Erythroblast (primary cell): ENCODE measurements at regions not wholly inside any gene's neighbourhood (a gene's known extent, or its start where the extent isn't known, plus 50 kb on each side); places are given as distances from the start of the nearest gene placed in this dataset.

Source experiments
- GATA1 ChIP-seq: IDR thresholded peaks from 2 replicates; pipeline ENCODE4 v1.6.1; 2011; ENCODE audit warnings: low read depth, mild to moderate bottlenecking, control low read depth, low read length, moderate library complexity
- POLR2A ChIP-seq: IDR thresholded peaks from 2 replicates; pipeline ENCODE4 v1.6.1; 2011; ENCODE audit warnings: mild to moderate bottlenecking, low read length

DNA sequence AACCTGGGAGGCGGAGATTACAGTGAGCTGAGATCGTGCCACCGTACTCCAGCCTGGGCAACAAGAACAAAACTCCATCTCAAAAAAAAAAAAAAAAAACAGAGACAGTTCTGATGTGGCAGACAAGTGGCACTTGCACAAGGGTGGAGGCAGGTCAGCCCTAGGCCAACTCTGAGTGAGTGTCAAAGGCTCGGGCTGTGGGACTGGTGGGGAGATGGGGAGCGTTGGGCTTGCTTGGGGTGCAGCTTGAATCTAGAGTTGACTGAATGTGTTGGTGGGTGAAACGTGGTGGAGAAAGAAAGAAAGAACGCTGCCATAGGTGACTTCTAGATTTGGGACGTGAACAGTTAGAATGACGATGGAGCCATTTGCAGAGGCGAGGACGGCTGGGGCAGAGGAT is 121.3 kb upstream of the SPACA7 start:
- TF ChIP-seq POLR2A (no peak), GATA1 (no peak)
